Liver (tissue), 8 donors: ENCODE measurements at regions not wholly inside any gene's neighbourhood (a gene's known extent, or its start where the extent isn't known, plus 50 kb on each side); places are given as distances from the start of the nearest gene placed in this dataset.

Source experiments
- DNase-seq: peaks from one replicate; pipeline ENCODE4 v3.0.0-alpha.2; 2017; ENCODE audit warnings: low spot score
- H3K27ac ChIP-seq, 2 donors: one replicate each; pipeline ENCODE4 v1.7.0; 2013; ENCODE audit warnings: inconsistent platforms in 2 of 2, low read length in 2 of 2, control low read depth in 1 of 2, low read depth in 1 of 2, mild to moderate bottlenecking in 1 of 2
- H3K27me3 ChIP-seq, 4 donors: one replicate each; pipeline versions ENCODE4 v1.6.1 to v1.7.0; 2013; ENCODE audit warnings: low read length in 3 of 4, inconsistent platforms in 1 of 4, mild to moderate bottlenecking in 1 of 4, moderate library complexity in 1 of 4; ENCODE audit not compliant: control insufficient read depth in 4 of 4, insufficient read depth in 4 of 4
- H3K36me3 ChIP-seq, 4 donors: one replicate each; pipeline versions ENCODE4 v1.6.1 to v1.7.0; 2013; ENCODE audit warnings: low read length in 3 of 4, mild to moderate bottlenecking in 3 of 4, low read depth in 1 of 4, moderate library complexity in 1 of 4; ENCODE audit not compliant: control insufficient read depth in 4 of 4, insufficient read depth in 3 of 4
- H3K4me1 ChIP-seq, 4 donors: one replicate each; pipeline versions ENCODE4 v1.6.1 to v1.7.0; 2013; ENCODE audit warnings: low read length in 3 of 4, mild to moderate bottlenecking in 3 of 4, moderate library complexity in 1 of 4; ENCODE audit not compliant: control insufficient read depth in 4 of 4, insufficient read depth in 4 of 4
- H3K4me3 ChIP-seq, 3 donors: one replicate each; pipeline versions ENCODE4 v1.6.1 to v1.7.0; 2013; ENCODE audit warnings: low read length in 3 of 3, control low read depth in 1 of 3, low read depth in 1 of 3, mild to moderate bottlenecking in 1 of 3
- H3K9ac ChIP-seq, 2 donors: one replicate each; pipeline ENCODE4 v1.7.0; 2013; ENCODE audit warnings: low read length in 2 of 2, mild to moderate bottlenecking in 2 of 2, moderate library complexity in 2 of 2, control low read depth in 1 of 2, low read depth in 1 of 2
- H3K9me3 ChIP-seq, 4 donors: one replicate each; pipeline versions ENCODE4 v1.6.1 to v1.7.0; 2013; ENCODE audit warnings: low read length in 3 of 4; ENCODE audit not compliant: control insufficient read depth in 4 of 4
- ATF3 ChIP-seq: IDR thresholded peaks from 2 replicates; pipeline ENCODE4 v1.6.1; 2016; ENCODE audit warnings: antibody characterized with exemption
- CTCF ChIP-seq: fragments of 150-350 bp; IDR thresholded peaks from 2 replicates; pipeline ENCODE4 v1.5.1; 2017; ENCODE audit warnings: improper control_type of control experiment, low read depth, low read length; ENCODE audit not compliant: missing input control
- EGR1 ChIP-seq, 2 donors: IDR thresholded peaks; 2 replicates each; pipeline ENCODE4 v1.6.1; 2016 to 2018; ENCODE audit warnings: antibody characterized with exemption in 2 of 2, low read depth in 2 of 2
- FOXA1 ChIP-seq: IDR thresholded peaks from 2 replicates; pipeline ENCODE4 v1.6.1; 2016; ENCODE audit warnings: antibody characterized with exemption
- FOXA2 ChIP-seq: IDR thresholded peaks from 2 replicates; pipeline ENCODE4 v1.6.1; 2016; ENCODE audit warnings: antibody characterized with exemption
- GABPA ChIP-seq, 2 donors: IDR thresholded peaks in 1 of 2; conservative IDR thresholded peaks in 1 of 2; 2 replicates each; pipeline ENCODE4 v1.6.1; 2016; ENCODE audit warnings: antibody characterized with exemption in 2 of 2, mild to moderate bottlenecking in 1 of 2, moderate library complexity in 1 of 2
- HNF4A ChIP-seq, 2 donors: conservative IDR thresholded peaks; 2 replicates each; pipeline ENCODE4 v1.6.1; 2016; ENCODE audit warnings: antibody characterized with exemption in 2 of 2, mild to moderate bottlenecking in 2 of 2
- HNF4G ChIP-seq: IDR thresholded peaks from 2 replicates; pipeline ENCODE4 v1.6.1; 2016; ENCODE audit warnings: antibody characterized with exemption
- JUND ChIP-seq, 2 donors: IDR thresholded peaks; 2 replicates each; pipeline ENCODE4 v1.6.1; 2016; ENCODE audit warnings: antibody characterized with exemption in 2 of 2
- MAX ChIP-seq: IDR thresholded peaks from 2 replicates; pipeline ENCODE4 v1.6.1; 2016; ENCODE audit warnings: antibody characterized with exemption
- NR2F2 ChIP-seq: IDR thresholded peaks from 2 replicates; pipeline ENCODE4 v1.6.1; 2016; ENCODE audit warnings: antibody characterized with exemption
- RAD21 ChIP-seq, 2 donors: IDR thresholded peaks; 2 replicates each; pipeline ENCODE4 v1.6.1; 2016; ENCODE audit warnings: antibody characterized with exemption in 2 of 2, mild to moderate bottlenecking in 2 of 2
- REST ChIP-seq: IDR thresholded peaks from 2 replicates; pipeline ENCODE4 v1.6.1; 2016; ENCODE audit warnings: antibody characterized with exemption, mild to moderate bottlenecking
- RXRA ChIP-seq, 2 donors: IDR thresholded peaks; 2 replicates each; pipeline ENCODE4 v1.6.1; 2017 to 2018; ENCODE audit warnings: antibody characterized with exemption in 2 of 2, mild to moderate bottlenecking in 1 of 2
- SP1 ChIP-seq: IDR thresholded peaks from 2 replicates; pipeline ENCODE4 v1.6.1; 2018; ENCODE audit warnings: antibody characterized with exemption, mild to moderate bottlenecking
- TAF1 ChIP-seq: conservative IDR thresholded peaks from 2 replicates; pipeline ENCODE4 v1.6.1; 2016; ENCODE audit warnings: antibody characterized with exemption, mild to moderate bottlenecking
- YY1 ChIP-seq: IDR thresholded peaks from 2 replicates; pipeline ENCODE4 v1.6.1; 2016; ENCODE audit warnings: antibody characterized with exemption, mild to moderate bottlenecking
- ZBTB33 ChIP-seq: IDR thresholded peaks from 2 replicates; pipeline ENCODE4 v1.6.1; 2016; ENCODE audit warnings: antibody characterized with exemption
- WGBS: extraction: QIAGEN DNeasy Blood & Tissue Kit; methylation state at CpG from one replicate; pipeline ENCODE4 v1.1.7; 2013; 5-methylcytosine and 5-hydroxymethylcytosine counted together
- donor health status: healthy.
- donor health status: healthy.
- donor health status: healthy.
- donor health status: healthy.
- donor health status: healthy.

GRCh38 chr14:101499513-101499912, 61.8 kb upstream of the DIO3 start:
- 94% methylated on average over 10 of the region's 10 CpGs for WGBS
- no peaks in the 10 kb centered on the region for H3K36me3 ChIP-seq
- DNase-seq = no peak
- H3K27me3 ChIP-seq = no peaks in the 10 kb centered on the region
- H3K4me1 ChIP-seq = peaks cover 9 to 35% (median 30%) of the 10 kb centered on the region in 4 donors
- H3K9me3 ChIP-seq = no peaks in the 10 kb centered on the region
- no peak overlapping the region for H3K4me3 ChIP-seq
- no peak overlapping the region for H3K27ac ChIP-seq
- TF ChIP-seq NR2F2 = no peak
- TF ChIP-seq EGR1 (IDR thresholded peaks at IDR 0.05; ENCODE audit: low read depth in 2 of 2) = no peak
- no peak for TF ChIP-seq HNF4G
- no peak for TF ChIP-seq RAD21 (IDR thresholded peaks at IDR 0.05)
- TF ChIP-seq YY1 = no peak
- TF ChIP-seq CTCF = no peak
- no peak for TF ChIP-seq HNF4A (conservative IDR thresholded peaks at IDR 0.05)
- TF ChIP-seq JUND (IDR thresholded peaks at IDR 0.05) = no peak
- no peak overlapping the region for H3K9ac ChIP-seq

- 86% methylated on average over 7 of the region's 7 CpGs for WGBS
- peaks cover 9 to 35% (median 28%) of the 10 kb centered on the region in 4 donors for H3K4me1 ChIP-seq
- H3K4me3 ChIP-seq = no peak overlapping the region
- no peaks in the 10 kb centered on the region for H3K27me3 ChIP-seq
- no peak overlapping the region for H3K9ac ChIP-seq
- no peak for DNase-seq
- no peaks in the 10 kb centered on the region for H3K36me3 ChIP-seq
- H3K27ac ChIP-seq = no peak overlapping the region
- H3K9me3 ChIP-seq = no peaks in the 10 kb centered on the region
- TF ChIP-seq EGR1 (IDR thresholded peaks at IDR 0.05; ENCODE audit: low read depth in 2 of 2) = no peak
- no peak for TF ChIP-seq REST
- no peak for TF ChIP-seq JUND (IDR thresholded peaks at IDR 0.05)
- TF ChIP-seq NR2F2 = no peak
- no peak for TF ChIP-seq YY1
- TF ChIP-seq RAD21 (IDR thresholded peaks at IDR 0.05) = no peak
- no peak for TF ChIP-seq TAF1
- TF ChIP-seq GABPA (IDR thresholded peaks at IDR 0.05 in 1 of 2, conservative IDR thresholded peaks at IDR 0.05 in 1 of 2) = no peak
- no peak for TF ChIP-seq HNF4G
- no peak for TF ChIP-seq FOXA2
These were observed 61.2 kb upstream of the DIO3 start for GRCh38 chr14:101500061-101500460.

- no peak for DNase-seq
- WGBS = 91% methylated on average over 4 of the region's 4 CpGs
- no peaks in the 10 kb centered on the region for H3K9me3 ChIP-seq
- no peaks in the 10 kb centered on the region for H3K27me3 ChIP-seq
- H3K36me3 ChIP-seq = no peaks in the 10 kb centered on the region
- H3K27ac ChIP-seq = no peak overlapping the region
- TF ChIP-seq EGR1 (IDR thresholded peaks at IDR 0.05; ENCODE audit: low read depth in 2 of 2) (no peak), YY1 (no peak), HNF4A (conservative IDR thresholded peaks at IDR 0.05) (no peak), RAD21 (IDR thresholded peaks at IDR 0.05) (no peak), SP1 (no peak), MAX (no peak), RXRA (IDR thresholded peaks at IDR 0.05) (no peak), FOXA2 (no peak), ZBTB33 (no peak), TAF1 (no peak), HNF4G (no peak), ATF3 (no peak), CTCF (no peak), JUND (IDR thresholded peaks at IDR 0.05) (no peak), FOXA1 (no peak)
- H3K4me1 ChIP-seq = peaks cover 6 to 35% (median 25%) of the 10 kb centered on the region in 4 donors
- H3K4me3 ChIP-seq = no peak overlapping the region
- H3K9ac ChIP-seq = no peak overlapping the region
These were observed 60.6 kb upstream of the DIO3 start for GRCh38 chr14:101500681-101501080.
